Stomach (tissue), 8 donors: ENCODE measurements at regions not wholly inside any gene's neighbourhood (a gene's known extent, or its start where the extent isn't known, plus 50 kb on each side); places are given as distances from the start of the nearest gene placed in this dataset.

Experiments used
- DNase-seq, 2 donors: peaks; one replicate each; pipeline versions ENCODE4 v3.0.0 to v3.0.0-alpha.2; 2013 to 2019
- H3K27ac ChIP-seq, 5 donors: fragments of 200-600 bp in 4 of 5; sonication (generic) in 4 of 5; one replicate each; pipeline ENCODE4 v1.5.1; 2013 to 2019; ENCODE audit warnings: mild to moderate bottlenecking in 1 of 5, moderate library complexity in 1 of 5
- H3K27me3 ChIP-seq, 3 donors: fragments of 200-600 bp; sonication (generic); one replicate each; pipeline ENCODE4 v1.5.1; 2017 to 2019; ENCODE audit warnings: mixed run types in 1 of 3
- H3K36me3 ChIP-seq, 4 donors: fragments of 200-600 bp; sonication (generic); 1 replicate in 3 of 4; 2 replicates in 1 of 4; pipeline ENCODE4 v1.5.1; 2016 to 2019
- H3K4me1 ChIP-seq, 4 donors: fragments of 200-600 bp; sonication (generic); one replicate each; pipeline ENCODE4 v1.5.1; 2016 to 2019
- H3K4me3 ChIP-seq, 4 donors: fragments of 200-600 bp; sonication (generic) in 3 of 4; one replicate each; pipeline ENCODE4 v1.5.1; 2016 to 2019; ENCODE audit warnings: mild to moderate bottlenecking in 1 of 4
- H3K9me3 ChIP-seq, 4 donors: fragments of 200-600 bp; sonication (generic); one replicate each; pipeline ENCODE4 v1.5.1; 2016 to 2019
- EP300 ChIP-seq: sonication (generic); formaldehyde crosslinking; IDR thresholded peaks from one replicate; pipeline ENCODE4 v1.6.1; 2017; ENCODE audit warnings: antibody characterized with exemption
- POLR2A ChIP-seq, 4 donors: fragments of 450-650 bp; IDR thresholded peaks; one replicate each; pipeline ENCODE4 v1.6.1; 2016; ENCODE audit warnings: antibody characterized with exemption in 4 of 4, control low read depth in 2 of 4, mild to moderate bottlenecking in 1 of 4, moderate library complexity in 1 of 4
- POLR2AphosphoS5 ChIP-seq, 3 donors: sonication (generic); formaldehyde crosslinking; IDR thresholded peaks; one replicate each; pipeline ENCODE4 v1.6.1; 2016; ENCODE audit warnings: antibody characterized with exemption in 3 of 3
- whole genome bisulfite sequencing, 5 donors: extraction: QIAGEN DNeasy Blood & Tissue Kit in 3 of 5; methylation state at CpG; one replicate each; pipeline versions ENCODE4 v1.1.5 to v1.1.7; 2013 to 2018; 5-methylcytosine and 5-hydroxymethylcytosine counted together
- intact Hi-C: fragments of 100-400 bp; cut with DNase I; formaldehyde crosslinking; loops from one replicate; pipeline ENCODE4 v1.15.1; 2023; ENCODE audit warnings: low total_unique reads
- TF ChIP-seq, protein P1 (sequence below), 7 experiments: fragments of 450-650 bp in 4 of 7; fragments of 200-600 bp in 3 of 7; sonication (generic) in 3 of 7; IDR thresholded peaks; one replicate each; pipeline ENCODE4 v1.5.1; 2016 to 2019; ENCODE audit warnings: antibody characterized with exemption in 7 of 7, control low read depth in 2 of 7, mild to moderate bottlenecking in 1 of 7
- donor health status: healthy with polysubstance abuse.
- donor health status: Bipolar disorder and iron deficiency.
- donor health status: healthy.

DNA sequence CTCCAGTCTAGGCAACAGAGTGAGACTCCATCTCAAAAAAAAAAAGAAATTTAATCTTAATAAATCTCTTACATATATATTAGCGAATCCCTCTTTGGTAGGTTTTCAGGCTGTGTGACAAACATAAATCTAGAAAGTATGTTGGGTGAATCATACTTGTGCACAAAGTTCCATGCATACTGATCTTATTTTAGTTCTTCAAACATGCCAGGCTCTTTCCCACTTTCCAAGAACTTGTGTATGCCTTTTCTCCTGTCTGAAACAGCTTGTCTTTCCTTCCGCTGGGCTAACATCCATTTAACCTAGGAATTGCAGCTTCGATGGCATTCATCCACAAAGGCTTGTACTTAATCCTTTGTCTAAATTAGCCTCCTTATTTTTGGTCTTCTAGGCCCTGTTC, 156.6 kb upstream of the CASK start:
- Histone ChIP-seq H3K9me3 (no peaks in the 10 kb centered on the region), H3K27me3 (no peaks in the 10 kb centered on the region), H3K4me1 (no peaks in the 10 kb centered on the region), H3K4me3 (no peak overlapping the region), H3K27ac (no peak overlapping the region), H3K36me3 (no peaks in the 10 kb centered on the region)
- TF ChIP-seq EP300 (no peak), POLR2AphosphoS5 (IDR thresholded peaks at IDR 0.05) (no peak), POLR2A (IDR thresholded peaks at IDR 0.05) (no peak)
- TF ChIP-seq, protein P1, sequence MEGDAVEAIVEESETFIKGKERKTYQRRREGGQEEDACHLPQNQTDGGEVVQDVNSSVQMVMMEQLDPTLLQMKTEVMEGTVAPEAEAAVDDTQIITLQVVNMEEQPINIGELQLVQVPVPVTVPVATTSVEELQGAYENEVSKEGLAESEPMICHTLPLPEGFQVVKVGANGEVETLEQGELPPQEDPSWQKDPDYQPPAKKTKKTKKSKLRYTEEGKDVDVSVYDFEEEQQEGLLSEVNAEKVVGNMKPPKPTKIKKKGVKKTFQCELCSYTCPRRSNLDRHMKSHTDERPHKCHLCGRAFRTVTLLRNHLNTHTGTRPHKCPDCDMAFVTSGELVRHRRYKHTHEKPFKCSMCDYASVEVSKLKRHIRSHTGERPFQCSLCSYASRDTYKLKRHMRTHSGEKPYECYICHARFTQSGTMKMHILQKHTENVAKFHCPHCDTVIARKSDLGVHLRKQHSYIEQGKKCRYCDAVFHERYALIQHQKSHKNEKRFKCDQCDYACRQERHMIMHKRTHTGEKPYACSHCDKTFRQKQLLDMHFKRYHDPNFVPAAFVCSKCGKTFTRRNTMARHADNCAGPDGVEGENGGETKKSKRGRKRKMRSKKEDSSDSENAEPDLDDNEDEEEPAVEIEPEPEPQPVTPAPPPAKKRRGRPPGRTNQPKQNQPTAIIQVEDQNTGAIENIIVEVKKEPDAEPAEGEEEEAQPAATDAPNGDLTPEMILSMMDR (IDR thresholded peaks at IDR 0.05), result no peak
- WGBS, 5 donors, result 77 to 88% (median 83%) methylated on average over 3 of the region's 3 CpGs
- intact Hi-C loops, result no loop called here
- peak in 1 of 2 donors; percentile 10 for DNase-seq

DNA sequence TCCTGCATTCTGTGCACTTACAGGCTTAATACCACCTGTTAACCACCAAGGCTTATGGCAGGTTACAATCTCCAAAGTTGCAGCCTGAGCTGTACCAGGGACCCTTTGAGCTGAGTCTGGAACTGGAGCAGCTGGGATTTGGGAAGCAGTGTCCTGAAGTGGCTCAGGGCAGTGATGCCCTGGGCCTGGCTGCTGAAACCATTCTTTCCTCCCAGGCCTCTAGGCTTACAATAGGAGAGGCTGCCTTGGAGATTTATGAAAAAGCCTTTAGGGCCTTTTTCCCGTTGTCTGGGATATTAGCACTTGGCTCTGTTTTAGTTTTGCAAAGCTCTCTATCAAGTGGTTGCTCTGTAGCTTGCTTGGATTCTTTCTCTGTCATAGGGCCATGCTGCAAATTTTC, 154.3 kb upstream of the CASK start:
- Histone ChIP-seq H3K4me1 (no peaks in the 10 kb centered on the region), H3K27me3 (no peaks in the 10 kb centered on the region), H3K36me3 (no peaks in the 10 kb centered on the region), H3K27ac (no peak overlapping the region), H3K9me3 (no peaks in the 10 kb centered on the region), H3K4me3 (no peak overlapping the region)
- WGBS, 5 donors, result 43 to 77% (median 64%) methylated on average over 1 of the region's 1 CpG; no CpG with 5 or more reads in 1 of the 5 donors
- DNase-seq, result no peak
- TF ChIP-seq, protein P1 (IDR thresholded peaks at IDR 0.05), result no peak
- TF ChIP-seq POLR2AphosphoS5 (IDR thresholded peaks at IDR 0.05), result no peak
- TF ChIP-seq POLR2A (IDR thresholded peaks at IDR 0.05), result no peak
- TF ChIP-seq EP300, result no peak
- intact Hi-C loops, result no loop called here

DNA sequence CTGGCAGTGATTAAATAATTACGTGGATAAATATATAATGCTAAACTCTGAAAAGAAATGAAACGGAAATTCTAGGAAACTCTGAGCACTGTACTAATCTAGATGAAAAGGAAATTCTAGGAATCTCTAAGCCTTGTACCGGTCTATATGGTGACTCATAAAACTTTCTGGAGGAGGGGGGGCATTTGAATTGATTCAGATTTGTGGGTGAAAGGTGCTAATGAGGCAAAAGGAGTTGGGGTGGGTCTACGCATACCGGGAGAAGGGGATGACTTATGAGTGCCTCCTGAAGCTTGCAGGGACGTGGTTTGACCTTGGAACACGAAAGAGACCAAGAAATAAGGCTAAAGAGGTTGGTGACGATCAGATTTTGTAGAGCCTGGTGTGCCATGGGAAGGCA, 151.7 kb upstream of the CASK start:
- H3K36me3 ChIP-seq, result no peaks in the 10 kb centered on the region
- DNase-seq, result no peak
- WGBS, 5 donors, result 74 to 93% (median 84%) methylated on average over 8 of the region's 8 CpGs
- H3K4me3 ChIP-seq, result no peak overlapping the region
- no peak overlapping the region for H3K27ac ChIP-seq
- intact Hi-C loops, result no loop called here
- no peaks in the 10 kb centered on the region for H3K27me3 ChIP-seq
- H3K9me3 ChIP-seq, result no peaks in the 10 kb centered on the region
- TF ChIP-seq EP300 (no peak), POLR2A (IDR thresholded peaks at IDR 0.05) (no peak), POLR2AphosphoS5 (IDR thresholded peaks at IDR 0.05) (no peak)
- TF ChIP-seq, protein P1 (IDR thresholded peaks at IDR 0.05), result no peak
- no peaks in the 10 kb centered on the region for H3K4me1 ChIP-seq

DNA sequence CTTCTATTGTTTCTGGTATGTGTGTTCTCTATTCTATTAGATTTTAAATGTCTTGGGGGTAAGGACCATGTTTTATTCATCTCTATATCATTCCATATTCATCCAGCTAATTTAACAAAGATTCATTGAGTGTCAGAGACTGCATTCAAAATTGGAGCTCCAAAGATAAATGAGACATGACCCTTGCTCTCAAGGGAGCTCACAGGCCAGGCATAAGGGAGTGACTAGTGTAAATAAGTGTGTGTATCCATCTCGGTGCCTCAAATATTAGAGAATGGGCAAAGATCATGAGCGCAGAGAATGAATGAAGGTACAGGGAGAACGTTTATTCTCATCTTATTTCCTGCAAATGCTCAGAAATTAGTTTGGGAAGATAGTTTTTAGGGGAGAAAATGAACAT, 150.1 kb upstream of the CASK start:
- H3K36me3 ChIP-seq, result no peaks in the 10 kb centered on the region
- H3K27ac ChIP-seq, result no peak overlapping the region
- WGBS, 5 donors, result 39 to 66% (median 53%) methylated on average over 3 of the region's 3 CpGs
- H3K4me3 ChIP-seq, result no peak overlapping the region
- no peak for DNase-seq
- no peaks in the 10 kb centered on the region for H3K9me3 ChIP-seq
- intact Hi-C loops, result no loop called here
- H3K4me1 ChIP-seq, result no peaks in the 10 kb centered on the region
- TF ChIP-seq POLR2AphosphoS5 (IDR thresholded peaks at IDR 0.05) (no peak), POLR2A (IDR thresholded peaks at IDR 0.05) (no peak), EP300 (no peak)
- TF ChIP-seq, protein P1 (IDR thresholded peaks at IDR 0.05), result no peak
- no peaks in the 10 kb centered on the region for H3K27me3 ChIP-seq
